ENCODE measurements at regions not wholly inside any gene's neighbourhood (a gene's known extent, or its start where the extent isn't known, plus 50 kb on each side); places are given as distances from the start of the nearest gene placed in this dataset.

DNA sequence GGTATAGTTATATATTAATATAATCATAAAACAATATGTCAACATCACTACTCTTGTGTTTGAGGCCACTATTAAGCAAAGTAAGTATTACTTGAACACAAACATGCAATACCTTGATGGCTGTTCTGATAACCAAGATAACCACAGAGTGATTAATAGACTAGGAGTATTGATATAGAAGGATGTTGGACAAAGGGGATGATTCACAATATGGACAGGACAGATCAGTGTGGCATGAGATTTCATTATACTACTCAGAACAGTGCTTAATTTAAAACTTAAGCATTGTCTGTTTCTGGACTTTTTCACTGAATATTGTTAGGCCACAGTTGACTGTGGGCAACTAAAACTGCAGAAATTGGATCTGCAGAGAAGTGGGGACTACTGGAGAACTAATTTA, 384.2 kb downstream of the SLITRK1 start:
- TF ChIP-seq, protein P1, sequence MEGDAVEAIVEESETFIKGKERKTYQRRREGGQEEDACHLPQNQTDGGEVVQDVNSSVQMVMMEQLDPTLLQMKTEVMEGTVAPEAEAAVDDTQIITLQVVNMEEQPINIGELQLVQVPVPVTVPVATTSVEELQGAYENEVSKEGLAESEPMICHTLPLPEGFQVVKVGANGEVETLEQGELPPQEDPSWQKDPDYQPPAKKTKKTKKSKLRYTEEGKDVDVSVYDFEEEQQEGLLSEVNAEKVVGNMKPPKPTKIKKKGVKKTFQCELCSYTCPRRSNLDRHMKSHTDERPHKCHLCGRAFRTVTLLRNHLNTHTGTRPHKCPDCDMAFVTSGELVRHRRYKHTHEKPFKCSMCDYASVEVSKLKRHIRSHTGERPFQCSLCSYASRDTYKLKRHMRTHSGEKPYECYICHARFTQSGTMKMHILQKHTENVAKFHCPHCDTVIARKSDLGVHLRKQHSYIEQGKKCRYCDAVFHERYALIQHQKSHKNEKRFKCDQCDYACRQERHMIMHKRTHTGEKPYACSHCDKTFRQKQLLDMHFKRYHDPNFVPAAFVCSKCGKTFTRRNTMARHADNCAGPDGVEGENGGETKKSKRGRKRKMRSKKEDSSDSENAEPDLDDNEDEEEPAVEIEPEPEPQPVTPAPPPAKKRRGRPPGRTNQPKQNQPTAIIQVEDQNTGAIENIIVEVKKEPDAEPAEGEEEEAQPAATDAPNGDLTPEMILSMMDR (IDR thresholded peaks at IDR 0.05): no peak
- no peak for TF ChIP-seq POLR2A (IDR thresholded peaks at IDR 0.05)
- H3K9me3 ChIP-seq: no peaks in the 10 kb centered on the region
- no peak overlapping the region for H3K27ac ChIP-seq
- DNase-seq: no peak
- no peaks in the 10 kb centered on the region for H3K27me3 ChIP-seq
- H3K4me3 ChIP-seq (replicated peaks in 1 of 3): no peak overlapping the region
- H3K4me1 ChIP-seq: no peaks in the 10 kb centered on the region
- no peaks in the 10 kb centered on the region for H3K36me3 ChIP-seq
- intact Hi-C loops (cut with DNase I): no loop called here

- DNase-seq: no peak
- no peaks in the 10 kb centered on the region for H3K36me3 ChIP-seq
- H3K4me1 ChIP-seq: no peaks in the 10 kb centered on the region
- no peak overlapping the region for H3K4me3 ChIP-seq (replicated peaks in 1 of 3)
- H3K27me3 ChIP-seq: no peaks in the 10 kb centered on the region
- no peak for TF ChIP-seq POLR2A (IDR thresholded peaks at IDR 0.05)
- TF ChIP-seq, protein P1 (IDR thresholded peaks at IDR 0.05): no peak
- intact Hi-C loops (cut with DNase I): no loop called here
- 93 to 94% methylated on average over 6 of the region's 6 CpGs for WGBS, 2 donors
- no peaks in the 10 kb centered on the region for H3K9me3 ChIP-seq
- H3K27ac ChIP-seq: no peak overlapping the region
Measured at GRCh38 chr13:83496501-83496900, 385.8 kb downstream of the SLITRK1 start.

DNA sequence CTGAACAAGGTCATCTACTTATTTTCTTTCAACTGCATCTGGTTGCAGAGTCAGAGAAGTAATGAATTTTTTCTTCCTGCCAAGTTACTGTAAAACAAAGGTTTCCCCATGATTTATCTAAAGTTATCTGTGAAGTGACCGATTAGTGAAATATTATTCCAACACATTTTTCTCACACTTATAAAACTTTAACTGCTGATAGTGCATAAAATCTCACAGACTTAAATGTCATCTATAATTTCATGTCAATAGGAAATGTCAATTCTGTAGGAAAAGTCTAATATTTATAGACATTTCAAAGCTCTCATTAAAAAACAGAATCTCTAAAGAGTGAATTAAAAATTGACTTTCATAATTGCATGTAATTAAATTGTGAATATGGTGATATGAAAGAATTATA, 397.2 kb downstream of the SLITRK1 start:
- Histone ChIP-seq H3K36me3 (no peaks in the 10 kb centered on the region), H3K4me1 (no peaks in the 10 kb centered on the region), H3K27me3 (no peaks in the 10 kb centered on the region), H3K4me3 (replicated peaks in 1 of 3) (no peak overlapping the region), H3K27ac (no peak overlapping the region), H3K9me3 (no peaks in the 10 kb centered on the region)
- TF ChIP-seq, protein P1 (IDR thresholded peaks at IDR 0.05): no peak
- no peak for DNase-seq
- 70 to 82% methylated on average over 1 of the region's 1 CpG for WGBS, 2 donors
- intact Hi-C loops (cut with DNase I): no loop called here

GRCh38 chr13:83471011-83471410, 411.3 kb downstream of the SLITRK1 start:
- intact Hi-C loops (cut with DNase I): no loop called here
- WGBS, 2 donors: 67 to 71% methylated on average over 1 of the region's 1 CpG

DNA sequence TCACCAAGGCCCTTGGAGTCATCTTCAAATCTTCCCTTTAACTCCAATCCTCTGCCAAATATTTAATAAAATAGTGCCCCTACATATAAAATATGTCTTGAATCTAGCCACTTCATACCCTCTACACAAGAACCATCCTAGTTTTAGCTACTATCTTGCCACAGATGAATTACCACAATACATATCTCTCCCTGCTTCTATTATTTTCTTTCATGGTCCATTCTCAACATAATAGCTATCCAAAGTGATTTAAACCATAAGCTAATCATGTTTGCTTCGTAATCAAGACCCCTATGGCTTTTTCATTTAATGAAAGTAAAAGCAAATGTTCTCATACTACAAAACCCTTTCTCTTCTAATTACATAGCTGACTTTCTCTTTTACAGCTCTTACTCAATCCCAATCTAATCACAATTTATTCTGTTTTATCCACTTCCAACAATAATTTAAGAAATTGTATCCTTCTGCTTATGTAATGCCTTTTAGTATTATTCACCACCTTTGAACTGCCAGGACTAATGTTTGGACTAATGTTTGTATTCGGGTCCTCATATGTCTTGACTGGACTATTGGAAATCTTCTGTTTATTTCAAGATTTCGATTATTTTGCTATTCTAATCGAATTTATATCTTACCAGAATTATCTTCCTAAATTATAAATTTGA, 412.0 kb downstream of the SLITRK1 start:
- Histone ChIP-seq H3K9me3 (no peaks in the 10 kb centered on the region), H3K4me1 (no peaks in the 10 kb centered on the region), H3K27me3 (no peaks in the 10 kb centered on the region), H3K4me3 (replicated peaks in 1 of 3) (no peak overlapping the region), H3K36me3 (no peaks in the 10 kb centered on the region), H3K27ac (no peak overlapping the region)
- whole genome bisulfite sequencing, 2 donors: 72 to 73% methylated on average over 4 of the region's 4 CpGs
- TF ChIP-seq, protein P1 (IDR thresholded peaks at IDR 0.05): no peak
- TF ChIP-seq POLR2A (IDR thresholded peaks at IDR 0.05): no peak
- DNase-seq: no peak
- intact Hi-C loops (cut with DNase I): no loop called here

More at GRCh38 chr13:83471011-83471410, 411.3 kb downstream of the SLITRK1 start:
- DNase-seq: no peak
- TF ChIP-seq, protein P1 (IDR thresholded peaks at IDR 0.05): no peak
- TF ChIP-seq POLR2A (IDR thresholded peaks at IDR 0.05): no peak
- no peak overlapping the region for H3K4me3 ChIP-seq (replicated peaks in 1 of 3)
- no peaks in the 10 kb centered on the region for H3K9me3 ChIP-seq
- no peaks in the 10 kb centered on the region for H3K27me3 ChIP-seq
- no peak overlapping the region for H3K27ac ChIP-seq
- H3K4me1 ChIP-seq: no peaks in the 10 kb centered on the region
- H3K36me3 ChIP-seq: no peaks in the 10 kb centered on the region
